SK-N-SH (cell line): ENCODE measurements at regions not wholly inside any gene's neighbourhood (a gene's known extent, or its start where the extent isn't known, plus 50 kb on each side); places are given as distances from the start of the nearest gene placed in this dataset.

Experiments used
- SMC3 ChIP-seq: IDR thresholded peaks from 2 replicates; pipeline ENCODE4 v1.6.1; 2012; ENCODE audit warnings: low read depth, low read length, improper control_type of control experiment
- TF ChIP-seq, protein P1 (sequence below): fragments of 200-600 bp; sonication (generic); IDR thresholded peaks from 2 replicates; pipeline ENCODE4 v1.6.1; 2017; ENCODE audit warnings: antibody characterized with exemption, mild to moderate bottlenecking, moderate library complexity

DNA sequence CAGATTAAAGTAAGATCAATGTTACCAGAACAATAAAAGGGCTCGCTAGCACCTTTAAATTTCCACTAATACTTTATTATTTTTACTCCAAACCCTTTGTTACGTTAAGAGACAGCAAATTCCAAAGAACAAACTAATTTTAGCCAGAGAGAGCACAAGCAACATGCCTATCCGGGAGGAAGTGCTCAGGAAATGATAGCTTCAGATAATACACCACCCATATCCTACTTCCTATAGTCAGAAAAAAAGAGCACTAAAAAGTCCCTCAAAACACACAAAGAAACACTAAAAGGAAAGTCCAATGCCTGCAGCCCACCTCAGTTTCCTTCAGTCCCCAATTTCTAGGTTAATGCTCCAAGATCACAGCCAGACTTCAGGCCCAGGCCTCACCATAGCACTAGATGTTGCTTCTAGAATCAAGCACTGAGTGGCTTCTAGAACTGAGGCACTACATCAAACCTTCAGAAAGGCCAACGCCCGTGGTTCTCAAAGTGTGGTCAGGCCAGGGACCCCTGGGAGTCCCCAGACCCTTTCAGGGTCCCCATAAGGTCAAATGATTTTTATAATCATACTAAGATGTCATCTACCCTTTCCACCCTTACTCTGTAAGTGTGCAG lies 142.6 kb downstream of the PSMG1 start:
- TF ChIP-seq, protein P1, sequence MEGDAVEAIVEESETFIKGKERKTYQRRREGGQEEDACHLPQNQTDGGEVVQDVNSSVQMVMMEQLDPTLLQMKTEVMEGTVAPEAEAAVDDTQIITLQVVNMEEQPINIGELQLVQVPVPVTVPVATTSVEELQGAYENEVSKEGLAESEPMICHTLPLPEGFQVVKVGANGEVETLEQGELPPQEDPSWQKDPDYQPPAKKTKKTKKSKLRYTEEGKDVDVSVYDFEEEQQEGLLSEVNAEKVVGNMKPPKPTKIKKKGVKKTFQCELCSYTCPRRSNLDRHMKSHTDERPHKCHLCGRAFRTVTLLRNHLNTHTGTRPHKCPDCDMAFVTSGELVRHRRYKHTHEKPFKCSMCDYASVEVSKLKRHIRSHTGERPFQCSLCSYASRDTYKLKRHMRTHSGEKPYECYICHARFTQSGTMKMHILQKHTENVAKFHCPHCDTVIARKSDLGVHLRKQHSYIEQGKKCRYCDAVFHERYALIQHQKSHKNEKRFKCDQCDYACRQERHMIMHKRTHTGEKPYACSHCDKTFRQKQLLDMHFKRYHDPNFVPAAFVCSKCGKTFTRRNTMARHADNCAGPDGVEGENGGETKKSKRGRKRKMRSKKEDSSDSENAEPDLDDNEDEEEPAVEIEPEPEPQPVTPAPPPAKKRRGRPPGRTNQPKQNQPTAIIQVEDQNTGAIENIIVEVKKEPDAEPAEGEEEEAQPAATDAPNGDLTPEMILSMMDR, result no peak
- TF ChIP-seq SMC3, result no peak
